ENCODE measurements at regions not wholly inside any gene's neighbourhood (a gene's known extent, or its start where the extent isn't known, plus 50 kb on each side); places are given as distances from the start of the nearest gene placed in this dataset.

- H3K4me1 Mint-ChIP-seq = no peaks in the 10 kb centered on the region
- no peaks in the 10 kb centered on the region for H3K27me3 Mint-ChIP-seq (ENCODE audit: low read depth)
- TF ChIP-seq CTCF (IDR thresholded peaks at IDR 0.05; ENCODE audit: unreplicated experiment in 3 of 3) = no peak
- no peak overlapping the region for H3K27ac Mint-ChIP-seq
- H3K36me3 Mint-ChIP-seq (ENCODE audit: low read depth) = no peaks in the 10 kb centered on the region
- no peak overlapping the region for H3K4me3 Mint-ChIP-seq
- peaks cover 2% of the 10 kb centered on the region for H3K9me3 Mint-ChIP-seq
Measured at GRCh38 chr3:116579840-116580239, 129.7 kb upstream of the TUSC7 start.

- H3K27me3 Mint-ChIP-seq (ENCODE audit: low read depth) = peaks cover 3% of the 10 kb centered on the region
- TF ChIP-seq CTCF (IDR thresholded peaks at IDR 0.05; ENCODE audit: unreplicated experiment in 3 of 3) = no peak
- no peaks in the 10 kb centered on the region for H3K4me1 Mint-ChIP-seq
- no peaks in the 10 kb centered on the region for H3K36me3 Mint-ChIP-seq (ENCODE audit: low read depth)
- H3K9me3 Mint-ChIP-seq = no peaks in the 10 kb centered on the region
- H3K27ac Mint-ChIP-seq = no peak overlapping the region
- H3K4me3 Mint-ChIP-seq = no peak overlapping the region
Measured at GRCh38 chr3:116586285-116586944, 123.2 kb upstream of the TUSC7 start.

- no peak overlapping the region for H3K4me3 Mint-ChIP-seq
- TF ChIP-seq CTCF (IDR thresholded peaks at IDR 0.05; ENCODE audit: unreplicated experiment in 3 of 3) = no peak
- H3K4me1 Mint-ChIP-seq = no peaks in the 10 kb centered on the region
- no peaks in the 10 kb centered on the region for H3K36me3 Mint-ChIP-seq (ENCODE audit: low read depth)
- no peak overlapping the region for H3K27ac Mint-ChIP-seq
- H3K9me3 Mint-ChIP-seq = no peaks in the 10 kb centered on the region
- H3K27me3 Mint-ChIP-seq (ENCODE audit: low read depth) = no peaks in the 10 kb centered on the region
Measured at GRCh38 chr3:116591236-116591635, 118.3 kb upstream of the TUSC7 start.

- no peak for TF ChIP-seq CTCF (IDR thresholded peaks at IDR 0.05; ENCODE audit: unreplicated experiment in 3 of 3)
- Mint-ChIP-seq H3K4me3 (no peak overlapping the region), H3K36me3 (ENCODE audit: low read depth) (no peaks in the 10 kb centered on the region), H3K27me3 (ENCODE audit: low read depth) (no peaks in the 10 kb centered on the region), H3K27ac (no peak overlapping the region), H3K4me1 (no peaks in the 10 kb centered on the region), H3K9me3 (no peaks in the 10 kb centered on the region)
Measured at GRCh38 chr3:116601206-116601605, 108.4 kb upstream of the TUSC7 start.

GRCh38 chr3:116607205-116607604 is 102.4 kb upstream of the TUSC7 start:
- no peak for TF ChIP-seq CTCF (IDR thresholded peaks at IDR 0.05; ENCODE audit: unreplicated experiment in 3 of 3)
- no peak overlapping the region for H3K27ac Mint-ChIP-seq
- no peaks in the 10 kb centered on the region for H3K9me3 Mint-ChIP-seq
- no peaks in the 10 kb centered on the region for H3K4me1 Mint-ChIP-seq
- H3K4me3 Mint-ChIP-seq = no peak overlapping the region
- H3K27me3 Mint-ChIP-seq (ENCODE audit: low read depth) = no peaks in the 10 kb centered on the region
- no peaks in the 10 kb centered on the region for H3K36me3 Mint-ChIP-seq (ENCODE audit: low read depth)

GRCh38 chr3:116610124-116610523 is 99.5 kb upstream of the TUSC7 start:
- Mint-ChIP-seq H3K9me3 (no peaks in the 10 kb centered on the region), H3K27me3 (ENCODE audit: low read depth) (no peaks in the 10 kb centered on the region), H3K36me3 (ENCODE audit: low read depth) (no peaks in the 10 kb centered on the region), H3K4me1 (no peaks in the 10 kb centered on the region), H3K4me3 (no peak overlapping the region), H3K27ac (no peak overlapping the region)
- no peak for TF ChIP-seq CTCF (IDR thresholded peaks at IDR 0.05; ENCODE audit: unreplicated experiment in 3 of 3)
